H1 (cell line): ENCODE measurements at regions not wholly inside any gene's neighbourhood (a gene's known extent, or its start where the extent isn't known, plus 50 kb on each side); places are given as distances from the start of the nearest gene placed in this dataset.

Experiments
- CHD1 ChIP-seq: IDR thresholded peaks from 2 replicates; pipeline ENCODE4 v1.6.1; 2012; ENCODE audit warnings: low read depth, low read length, improper control_type of control experiment
- GTF2F1 ChIP-seq: IDR thresholded peaks from 2 replicates; pipeline ENCODE4 v1.6.1; 2012; ENCODE audit warnings: low read depth, low read length, improper control_type of control experiment, borderline replicate concordance
- PHF8 ChIP-seq: fragments of 200-600 bp; sonication (generic); conservative IDR thresholded peaks from 2 replicates; pipeline ENCODE4 v1.7.1; 2012; ENCODE audit warnings: low read depth, mild to moderate bottlenecking, inconsistent platforms, low read length, moderate library complexity
- TF ChIP-seq, protein P1 (sequence below): IDR thresholded peaks from 2 replicates; pipeline ENCODE4 v1.6.1; 2012; ENCODE audit warnings: low read length, inconsistent platforms

DNA sequence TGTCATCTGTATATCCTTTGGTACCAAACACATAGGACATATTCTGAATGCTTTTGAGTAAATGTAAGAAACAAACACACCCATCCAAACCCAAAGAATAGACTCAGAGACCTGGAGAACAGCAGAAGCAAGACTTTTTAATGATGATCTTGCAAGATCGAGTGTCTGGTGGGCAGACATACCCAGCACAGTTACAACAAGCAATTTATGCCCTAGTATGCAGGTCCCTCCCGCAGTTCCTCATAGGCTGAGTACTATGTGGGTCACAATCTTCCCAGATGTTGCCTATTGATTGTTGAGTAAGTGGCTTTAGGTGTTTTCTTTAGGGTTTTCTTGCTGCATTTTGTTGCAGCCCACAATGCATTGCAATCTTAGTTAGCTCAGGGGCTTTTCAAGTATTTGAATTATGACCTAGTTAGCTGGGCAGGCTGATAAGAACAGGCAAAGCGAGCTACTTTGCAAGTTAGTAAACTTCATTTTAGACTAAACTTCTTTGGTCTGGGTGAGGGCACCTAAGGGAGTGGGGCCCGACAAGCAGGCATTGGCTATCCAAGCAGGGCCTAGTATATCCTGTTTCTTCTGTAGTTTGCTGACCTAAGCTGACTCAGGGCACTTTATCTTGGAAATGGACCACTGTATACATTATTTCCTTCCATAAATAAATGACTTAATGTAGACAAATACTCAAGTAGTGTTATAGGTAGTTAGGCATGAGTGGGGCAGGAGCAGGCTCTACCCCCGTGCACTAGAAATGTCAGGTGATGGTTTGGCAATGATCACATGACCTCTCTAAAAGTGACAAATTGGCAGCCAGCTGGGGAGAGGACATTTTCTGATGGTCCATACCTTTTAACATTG is 87.3 kb upstream of the LIPC start (continued):
- TF ChIP-seq, protein P1, sequence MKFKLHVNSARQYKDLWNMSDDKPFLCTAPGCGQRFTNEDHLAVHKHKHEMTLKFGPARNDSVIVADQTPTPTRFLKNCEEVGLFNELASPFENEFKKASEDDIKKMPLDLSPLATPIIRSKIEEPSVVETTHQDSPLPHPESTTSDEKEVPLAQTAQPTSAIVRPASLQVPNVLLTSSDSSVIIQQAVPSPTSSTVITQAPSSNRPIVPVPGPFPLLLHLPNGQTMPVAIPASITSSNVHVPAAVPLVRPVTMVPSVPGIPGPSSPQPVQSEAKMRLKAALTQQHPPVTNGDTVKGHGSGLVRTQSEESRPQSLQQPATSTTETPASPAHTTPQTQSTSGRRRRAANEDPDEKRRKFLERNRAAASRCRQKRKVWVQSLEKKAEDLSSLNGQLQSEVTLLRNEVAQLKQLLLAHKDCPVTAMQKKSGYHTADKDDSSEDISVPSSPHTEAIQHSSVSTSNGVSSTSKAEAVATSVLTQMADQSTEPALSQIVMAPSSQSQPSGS: no peak
- TF ChIP-seq GTF2F1: no peak
- TF ChIP-seq CHD1: no peak
- no peak for TF ChIP-seq PHF8
- TF ChIP-seq, all 59 proteins: peak for 0
